HepG2 (cell line): ENCODE measurements at regions not wholly inside any gene's neighbourhood (a gene's known extent, or its start where the extent isn't known, plus 50 kb on each side); places are given as distances from the start of the nearest gene placed in this dataset.

ENCODE experiments used
- ATAC-seq: fragments of 200-7000 bp; cut with Tn5 transposase; 3 replicates; pipeline ENCODE4 v1.9.1; 2020; ENCODE audit warnings: mild to moderate bottlenecking, moderate library complexity
- BruUV-seq: library from RNA; stranded (reverse); fragments of 400-500 nt; replicated peaks from 2 replicates; lab custom pipeline; 2021; lab: Mats Ljungman, UMichigan
- CTCF ChIA-PET: fragments of 300-600 bp; formaldehyde crosslinking; extraction: SDS; loops from one replicate; lab custom pipeline; 2021; ENCODE audit warnings: low total read pairs, inconsistent platforms, low intra/inter-chr PET ratio; lab: Yijun Ruan, JAX
- POLR2A ChIA-PET: fragments of 350-600 bp; sonication (Branson Sonifier 250); formaldehyde crosslinking; loops from one replicate; lab custom pipeline; 2020; ENCODE audit warnings: antibody characterized with exemption, inconsistent platforms; lab: Yijun Ruan, JAX
- DNase-seq: peaks from one replicate; pipeline ENCODE4 v3.0.0-alpha.2; 2015; ENCODE audit warnings: low spot score
- FAIRE-seq: peaks from 3 replicates; lab custom pipeline; 2011; peaks lifted over from hg19 to GRCh38; lab: Jason Lieb, UNC
- H2AFZ ChIP-seq: one replicate; pipeline ENCODE4 v1.6.1; 2011; ENCODE audit warnings: low read length, inconsistent platforms
- H3K27ac ChIP-seq: fragments of 300-600 bp; 3 replicates; pipeline ENCODE4 v1.8.0; 2011; ENCODE audit warnings: mixed run types, mild to moderate bottlenecking, mixed read lengths, low read length, inconsistent platforms; ENCODE audit not compliant: insufficient read depth; ENCODE audit errors: extremely low read length
- H3K27me3 ChIP-seq, 2 experiments: fragments of 200-600 bp in 1 of 2; 2 replicates in 1 of 2; 3 replicates in 1 of 2; pipeline versions ENCODE4 v1.6.0 to v1.8.0; 2011; ENCODE audit warnings: low read length in 2 of 2, mild to moderate bottlenecking in 2 of 2, moderate library complexity in 2 of 2, inconsistent platforms in 1 of 2; ENCODE audit not compliant: insufficient read depth in 2 of 2, control insufficient read depth in 1 of 2
- H3K36me3 ChIP-seq, 2 experiments: fragments of 200-600 bp in 1 of 2; replicated peaks in 1 of 2; 2 replicates in 1 of 2; 3 replicates in 1 of 2; pipeline versions ENCODE4 v1.5.1 to v1.8.0; 2011; ENCODE audit warnings: low read length in 2 of 2, inconsistent platforms in 1 of 2; ENCODE audit not compliant: insufficient read depth in 2 of 2, control insufficient read depth in 1 of 2
- H3K4me1 ChIP-seq: 2 replicates; pipeline ENCODE4 v1.5.1; 2012; ENCODE audit warnings: low read length, inconsistent platforms; ENCODE audit not compliant: insufficient read depth
- H3K4me2 ChIP-seq: 2 replicates; pipeline ENCODE4 v1.6.0; 2011; ENCODE audit warnings: low read depth, low read length, inconsistent platforms
- H3K4me3 ChIP-seq, 3 experiments: fragments of 200-600 bp in 1 of 3; sonication (generic), shearing (Covaris generic) in 1 of 3; replicated peaks in 1 of 3; 2 replicates each; pipeline ENCODE4 v1.5.1; 2011 to 2016; ENCODE audit warnings: low read length in 3 of 3, inconsistent platforms in 2 of 3, low read depth in 2 of 3, mild to moderate bottlenecking in 2 of 3, control low read depth in 1 of 3, mixed read lengths in 1 of 3; ENCODE audit not compliant: insufficient read depth in 1 of 3
- H3K79me2 ChIP-seq: one replicate; pipeline ENCODE4 v1.6.1; 2011; ENCODE audit warnings: low read length, inconsistent platforms; ENCODE audit not compliant: insufficient read depth
- H3K9ac ChIP-seq: 2 replicates; pipeline ENCODE4 v1.6.0; 2011; ENCODE audit warnings: mild to moderate bottlenecking, low read depth, low read length, inconsistent platforms; ENCODE audit not compliant: insufficient read depth
- H3K9me3 ChIP-seq: 2 replicates; pipeline ENCODE4 v1.5.1; 2012; ENCODE audit warnings: mild to moderate bottlenecking, low read length
- H4K20me1 ChIP-seq: 2 replicates; pipeline ENCODE4 v1.6.0; 2011; ENCODE audit warnings: inconsistent platforms, mild to moderate bottlenecking, low read length, moderate library complexity; ENCODE audit not compliant: insufficient read depth
- CHD2 ChIP-seq: IDR thresholded peaks from 2 replicates; pipeline ENCODE4 v1.6.1; 2011; ENCODE audit warnings: low read depth, low read length, improper control_type of control experiment
- KLF13 ChIP-seq: sonication (generic); formaldehyde crosslinking; IDR thresholded peaks from 2 replicates; pipeline ENCODE4 v1.4.0; 2020; ENCODE audit warnings: mild to moderate bottlenecking, missing genetic modification reagents
- MATR3 ChIP-seq: sonication (generic); formaldehyde crosslinking; IDR thresholded peaks from 2 replicates; pipeline ENCODE4 v1.4.0; 2020; ENCODE audit warnings: missing genetic modification reagents
- SMYD3 ChIP-seq: sonication (generic); formaldehyde crosslinking; IDR thresholded peaks from 2 replicates; pipeline ENCODE4 v1.8.1; 2023; ENCODE audit warnings: mild to moderate bottlenecking, missing genetic modification reagents
- TARDBP ChIP-seq: sonication (generic); formaldehyde crosslinking; IDR thresholded peaks from 2 replicates; pipeline ENCODE4 v1.8.0; 2022; ENCODE audit warnings: mild to moderate bottlenecking, missing genetic modification reagents
- TCF12 ChIP-seq, 2 experiments: fragments of 450-650 bp in 1 of 2; sonication (generic) in 1 of 2; formaldehyde crosslinking in 1 of 2; IDR thresholded peaks; 2 replicates each; pipeline versions ENCODE4 v1.6.1 to v1.8.0; 2017 to 2022; ENCODE audit warnings: antibody characterized with exemption in 1 of 2, mild to moderate bottlenecking in 1 of 2, missing genetic modification reagents in 1 of 2, moderate library complexity in 1 of 2
- ZIK1 ChIP-seq: sonication (generic); formaldehyde crosslinking; IDR thresholded peaks from 2 replicates; pipeline ENCODE4 v1.5.0; 2020; ENCODE audit warnings: mild to moderate bottlenecking, low read depth, missing genetic modification reagents, borderline replicate concordance
- ZNF143 ChIP-seq: sonication (generic); formaldehyde crosslinking; IDR thresholded peaks from 2 replicates; pipeline ENCODE4 v1.4.0; 2020; ENCODE audit warnings: missing genetic modification reagents
- ZNF263 ChIP-seq: sonication (generic); formaldehyde crosslinking; IDR thresholded peaks from 2 replicates; pipeline ENCODE4 v1.4.0; 2020; ENCODE audit warnings: missing genetic modification reagents
- ZNF326 ChIP-seq: sonication (generic); formaldehyde crosslinking; IDR thresholded peaks from 2 replicates; pipeline ENCODE4 v1.4.0; 2020; ENCODE audit warnings: missing genetic modification reagents, borderline replicate concordance
- ZNF619 ChIP-seq: sonication (generic); formaldehyde crosslinking; IDR thresholded peaks from 2 replicates; pipeline ENCODE4 v1.4.0; 2020; ENCODE audit warnings: mild to moderate bottlenecking, missing genetic modification reagents
- WGBS: methylation state at CpG from one replicate; pipeline ENCODE4 v1.1.6; 2017; ENCODE audit warnings: low lambda C conversion rate; 5-methylcytosine and 5-hydroxymethylcytosine counted together
- in situ Hi-C: cut with HindIII; loops from 2 replicates; pipeline ENCODE4 v1.10.0; 2017; ENCODE audit warnings: low pct_unique_long_range_greater_than_20kb; ENCODE audit not compliant: extremely low pct_ligation_motif_present
- intact Hi-C: fragments of 100-400 bp; cut with micrococcal nuclease; formaldehyde crosslinking; loops from one replicate; pipeline ENCODE4 v1.10.0; 2022; ENCODE audit not compliant: unreplicated experiment
- TF ChIP-seq, protein P1 (sequence below): sonication (generic); formaldehyde crosslinking; IDR thresholded peaks from 2 replicates; pipeline ENCODE4 v1.5.0; 2020; ENCODE audit warnings: missing genetic modification reagents
- TF ChIP-seq, protein P2 (sequence below): IDR thresholded peaks from 2 replicates; pipeline ENCODE4 v1.6.1; 2016; ENCODE audit warnings: control low read depth

DNA sequence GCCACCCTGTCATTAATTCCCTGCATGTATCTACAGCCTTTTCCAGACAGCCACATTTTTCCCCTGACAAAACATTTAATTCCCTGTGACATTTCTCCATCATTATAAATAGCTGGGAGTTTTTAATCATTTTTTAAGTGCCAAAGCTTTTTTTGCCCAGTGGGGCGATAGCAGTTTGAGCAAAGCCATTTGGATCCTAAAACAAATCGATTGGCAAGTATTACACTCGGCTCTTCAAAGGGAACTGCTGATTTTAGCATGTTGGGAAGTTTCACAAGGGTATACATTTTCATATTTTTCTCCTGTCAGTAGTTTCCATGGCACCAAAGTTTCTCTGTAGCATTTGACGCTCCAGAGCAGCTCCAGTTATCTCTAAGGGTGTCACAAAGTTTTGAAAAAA, 210.8 kb downstream of the HIPK3 start:
- Histone ChIP-seq H3K79me2 (no peaks in the 10 kb centered on the region), H4K20me1 (no peaks in the 10 kb centered on the region), H3K9me3 (no peaks in the 10 kb centered on the region), H3K4me3 (no peak overlapping the region), H2AFZ (no peak overlapping the region), H3K4me2 (no peak overlapping the region), H3K9ac (no peak overlapping the region), H3K27ac (no peak overlapping the region), H3K36me3 (no peaks in the 10 kb centered on the region), H3K4me1 (no peaks in the 10 kb centered on the region), H3K27me3 (peaks cover 0 to 10% of the 10 kb centered on the region in 2 experiments; a peak in 1 of 5 replicates)
- POLR2A ChIA-PET: no interaction called here
- WGBS: 2% methylated on average over 4 of the region's 4 CpGs
- intact Hi-C loops: no loop called here
- no TSS peak for BruUV-seq
- no peak for FAIRE-seq
- DNase-seq: no peak
- ATAC-seq: no peak
- CTCF ChIA-PET: no interaction called here
- in situ Hi-C loops: no loop called here
- TF ChIP-seq, protein P1, sequence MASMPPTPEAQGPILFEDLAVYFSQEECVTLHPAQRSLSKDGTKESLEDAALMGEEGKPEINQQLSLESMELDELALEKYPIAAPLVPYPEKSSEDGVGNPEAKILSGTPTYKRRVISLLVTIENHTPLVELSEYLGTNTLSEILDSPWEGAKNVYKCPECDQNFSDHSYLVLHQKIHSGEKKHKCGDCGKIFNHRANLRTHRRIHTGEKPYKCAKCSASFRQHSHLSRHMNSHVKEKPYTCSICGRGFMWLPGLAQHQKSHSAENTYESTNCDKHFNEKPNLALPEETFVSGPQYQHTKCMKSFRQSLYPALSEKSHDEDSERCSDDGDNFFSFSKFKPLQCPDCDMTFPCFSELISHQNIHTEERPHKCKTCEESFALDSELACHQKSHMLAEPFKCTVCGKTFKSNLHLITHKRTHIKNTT (CRISPR knock-in tag): no peak
- no peak for TF ChIP-seq ZNF326 (CRISPR knock-in tag)
- no peak for TF ChIP-seq KLF13 (CRISPR knock-in tag)
- TF ChIP-seq, protein P2, sequence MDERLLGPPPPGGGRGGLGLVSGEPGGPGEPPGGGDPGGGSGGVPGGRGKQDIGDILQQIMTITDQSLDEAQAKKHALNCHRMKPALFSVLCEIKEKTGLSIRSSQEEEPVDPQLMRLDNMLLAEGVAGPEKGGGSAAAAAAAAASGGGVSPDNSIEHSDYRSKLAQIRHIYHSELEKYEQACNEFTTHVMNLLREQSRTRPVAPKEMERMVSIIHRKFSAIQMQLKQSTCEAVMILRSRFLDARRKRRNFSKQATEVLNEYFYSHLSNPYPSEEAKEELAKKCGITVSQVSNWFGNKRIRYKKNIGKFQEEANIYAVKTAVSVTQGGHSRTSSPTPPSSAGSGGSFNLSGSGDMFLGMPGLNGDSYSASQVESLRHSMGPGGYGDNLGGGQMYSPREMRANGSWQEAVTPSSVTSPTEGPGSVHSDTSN (CRISPR knock-in tag): no peak
- no peak for TF ChIP-seq CHD2
- TF ChIP-seq ZNF263 (CRISPR knock-in tag): no peak
- TF ChIP-seq SMYD3 (CRISPR knock-in tag): no peak
- no peak for TF ChIP-seq MATR3 (CRISPR knock-in tag)
- no peak for TF ChIP-seq ZIK1
- no peak for TF ChIP-seq TARDBP (CRISPR knock-in tag)
- no peak for TF ChIP-seq ZNF143 (CRISPR knock-in tag)
- no peak for TF ChIP-seq ZNF619 (CRISPR knock-in tag)
- TF ChIP-seq TCF12 (IDR thresholded peaks at IDR 0.05): no peak
- TF ChIP-seq TCF12 (CRISPR knock-in tag; IDR thresholded peaks at IDR 0.05): no peak
